PC-9 (cell line): ENCODE measurements at regions not wholly inside any gene's neighbourhood (a gene's known extent, or its start where the extent isn't known, plus 50 kb on each side); places are given as distances from the start of the nearest gene placed in this dataset.

Experiments used
- BruUV-seq: library from RNA; stranded (reverse); fragments of 400-500 nt; replicated peaks from 2 replicates; lab custom pipeline; 2021; lab: Mats Ljungman, UMichigan
- CTCF ChIA-PET: fragments of 300-600 bp; sonication (Branson Sonifier 250); formaldehyde crosslinking; loops from one replicate; lab custom pipeline; 2022; ENCODE audit warnings: antibody characterized with exemption; lab: Charles Lee
- POLR2A ChIA-PET: fragments of 300-600 bp; sonication (Branson Sonifier 250); formaldehyde crosslinking; loops from one replicate; lab custom pipeline; 2022; ENCODE audit warnings: antibody characterized with exemption; ENCODE audit not compliant: unreplicated experiment; lab: Charles Lee
- DNase-seq, 2 experiments: peaks; one replicate each; pipeline versions ENCODE4 v3.0.0 to v3.0.0-alpha.2; 2015 to 2022; ENCODE audit warnings: mixed read lengths in 1 of 2
- H2AFZ ChIP-seq: fragments of 200-600 bp; sonication (generic); 2 replicates; pipeline ENCODE4 v1.8.1; 2017; ENCODE audit warnings: antibody characterized with exemption
- H3F3A ChIP-seq: fragments of 200-600 bp; sonication (generic); 2 replicates; pipeline ENCODE4 v1.8.1; 2017; ENCODE audit warnings: antibody characterized with exemption, mild to moderate bottlenecking, low read depth; ENCODE audit not compliant: insufficient read depth
- H3K27ac ChIP-seq: fragments of 200-600 bp; sonication (generic); 2 replicates; pipeline ENCODE4 v1.6.1; 2016; ENCODE audit warnings: mixed run types
- H3K27me3 ChIP-seq: fragments of 200-600 bp; sonication (generic); 2 replicates; pipeline ENCODE4 v1.6.1; 2016; ENCODE audit warnings: low read depth, mixed run types; ENCODE audit not compliant: insufficient read depth
- H3K36me3 ChIP-seq: fragments of 200-600 bp; sonication (generic); 2 replicates; pipeline ENCODE4 v1.6.1; 2016; ENCODE audit warnings: low read depth, mixed run types
- H3K4me1 ChIP-seq: fragments of 200-600 bp; sonication (generic); replicated peaks from 2 replicates; pipeline ENCODE4 v1.6.1; 2016; ENCODE audit warnings: mixed run types; ENCODE audit not compliant: insufficient read depth
- H3K4me2 ChIP-seq: fragments of 200-600 bp; sonication (generic); 2 replicates; pipeline ENCODE4 v1.6.1; 2017; ENCODE audit warnings: mixed run types
- H3K4me3 ChIP-seq: fragments of 200-600 bp; sonication (generic); 2 replicates; pipeline ENCODE4 v1.6.1; 2016; ENCODE audit warnings: mixed run types
- H3K79me2 ChIP-seq: fragments of 200-600 bp; sonication (generic); 2 replicates; pipeline ENCODE4 v1.6.1; 2017; ENCODE audit warnings: low read depth, mixed run types
- H3K9me2 ChIP-seq: fragments of 200-600 bp; sonication (generic); 2 replicates; pipeline ENCODE4 v1.8.1; 2017; ENCODE audit warnings: mild to moderate bottlenecking; ENCODE audit not compliant: insufficient read depth
- H3K9me3 ChIP-seq: fragments of 200-600 bp; sonication (generic); 2 replicates; pipeline ENCODE4 v1.8.1; 2016; ENCODE audit warnings: low read depth; ENCODE audit not compliant: insufficient read depth
- H4K20me1 ChIP-seq: fragments of 200-600 bp; sonication (generic); 2 replicates; pipeline ENCODE4 v1.8.1; 2017; ENCODE audit not compliant: insufficient read depth
- CTCF ChIP-seq: fragments of 200-600 bp; sonication (generic); conservative IDR thresholded peaks from 2 replicates; pipeline ENCODE4 v1.6.1; 2017; ENCODE audit warnings: mixed run types, antibody characterized with exemption, mild to moderate bottlenecking, moderate library complexity
- EZH2 ChIP-seq: fragments of 200-600 bp; sonication (generic); IDR thresholded peaks from 2 replicates; pipeline ENCODE4 v1.8.0; 2017; ENCODE audit warnings: antibody characterized with exemption, low read depth
- intact Hi-C: fragments of 100-400 bp; cut with micrococcal nuclease; formaldehyde crosslinking; loops from one replicate; pipeline ENCODE4 v1.10.0; 2022; ENCODE audit not compliant: unreplicated experiment

- TF ChIP-seq CTCF: no peak
- no peak for TF ChIP-seq EZH2
- POLR2A ChIA-PET: no interaction called here
- no peak overlapping the region for H2AFZ ChIP-seq
Observed at GRCh38 chr4:189049682-189050081, 891.0 kb upstream of the FRG1 start.

GRCh38 chr4:189050643-189051042 lies 890.0 kb upstream of the FRG1 start:
- Histone ChIP-seq H3F3A (no peaks in the 10 kb centered on the region), H3K36me3 (no peaks in the 10 kb centered on the region), H2AFZ (no peak overlapping the region), H3K27me3 (peaks cover 35% of the 10 kb centered on the region), H3K9me2 (no peaks in the 10 kb centered on the region), H3K79me2 (no peaks in the 10 kb centered on the region), H3K27ac (no peak overlapping the region), H3K4me3 (peak overlapping the region; percentile 29; the same call in 1 of the 2 replicates), H3K4me2 (peak overlapping the region; percentile 45), H4K20me1 (no peaks in the 10 kb centered on the region), H3K4me1 (no peaks in the 10 kb centered on the region), H3K9me3 (no peaks in the 10 kb centered on the region)
- ChIA-PET CTCF (no interaction called here), POLR2A (no interaction called here)
- TF ChIP-seq CTCF (no peak), EZH2 (no peak)
- BruUV-seq: no TSS peak
- intact Hi-C loops: no loop called here
- peak in 1 of 2 experiments; percentile 38 for DNase-seq

More at GRCh38 chr4:189049682-189050081, 891.0 kb upstream of the FRG1 start:
- H3K4me2 ChIP-seq: no peak overlapping the region
- intact Hi-C loops: no loop called here
- no peaks in the 10 kb centered on the region for H4K20me1 ChIP-seq
- no peaks in the 10 kb centered on the region for H3K4me1 ChIP-seq
- H3F3A ChIP-seq: no peaks in the 10 kb centered on the region
- H3K27ac ChIP-seq: no peak overlapping the region
- CTCF ChIA-PET: no interaction called here
- H3K79me2 ChIP-seq: no peaks in the 10 kb centered on the region
- no peaks in the 10 kb centered on the region for H3K36me3 ChIP-seq
- H3K27me3 ChIP-seq: peaks cover 26% of the 10 kb centered on the region
- BruUV-seq: no TSS peak
- H3K9me3 ChIP-seq: no peaks in the 10 kb centered on the region
- no peaks in the 10 kb centered on the region for H3K9me2 ChIP-seq
- no peak for DNase-seq
- H3K4me3 ChIP-seq: no peak overlapping the region

- no peak for TF ChIP-seq EZH2
- H3K4me3 ChIP-seq: no peak overlapping the region
- no peaks in the 10 kb centered on the region for H4K20me1 ChIP-seq
- no peak overlapping the region for H3K27ac ChIP-seq
- no TSS peak for BruUV-seq
- H3K9me3 ChIP-seq: no peaks in the 10 kb centered on the region
- H3K27me3 ChIP-seq: peaks cover 38% of the 10 kb centered on the region
- no peak overlapping the region for H3K4me2 ChIP-seq
- ChIA-PET POLR2A (no interaction called here), CTCF (no interaction called here)
- H3K9me2 ChIP-seq: no peaks in the 10 kb centered on the region
- no peaks in the 10 kb centered on the region for H3K4me1 ChIP-seq
- DNase-seq: no peak
- H3K36me3 ChIP-seq: no peaks in the 10 kb centered on the region
- intact Hi-C loops: no loop called here
- no peak overlapping the region for H2AFZ ChIP-seq
- H3F3A ChIP-seq: no peaks in the 10 kb centered on the region
- no peaks in the 10 kb centered on the region for H3K79me2 ChIP-seq
Observed at GRCh38 chr4:189053621-189054020, 887.1 kb upstream of the FRG1 start.

GRCh38 chr4:189060104-189060503 lies 880.6 kb upstream of the FRG1 start:
- no peak overlapping the region for H3K4me2 ChIP-seq
- BruUV-seq: no TSS peak
- H3K27me3 ChIP-seq: peaks cover 8% of the 10 kb centered on the region
- no peak overlapping the region for H2AFZ ChIP-seq
- ChIA-PET CTCF (no interaction called here), POLR2A (no interaction called here)
- no peak for DNase-seq
- H3F3A ChIP-seq: no peaks in the 10 kb centered on the region
- H3K9me3 ChIP-seq: no peaks in the 10 kb centered on the region
- H3K9me2 ChIP-seq: no peaks in the 10 kb centered on the region
- intact Hi-C loops: no loop called here
- H3K4me1 ChIP-seq: no peaks in the 10 kb centered on the region
- no peaks in the 10 kb centered on the region for H3K36me3 ChIP-seq
- TF ChIP-seq CTCF (no peak), EZH2 (no peak)
- H3K79me2 ChIP-seq: no peaks in the 10 kb centered on the region
- no peak overlapping the region for H3K4me3 ChIP-seq
- no peak overlapping the region for H3K27ac ChIP-seq
- no peaks in the 10 kb centered on the region for H4K20me1 ChIP-seq
